Thyroid gland (tissue), 4 donors: ENCODE measurements at regions not wholly inside any gene's neighbourhood (a gene's known extent, or its start where the extent isn't known, plus 50 kb on each side); places are given as distances from the start of the nearest gene placed in this dataset.

Experiments
- POLR2A ChIP-seq, 2 donors: fragments of 450-650 bp; IDR thresholded peaks; one replicate each; pipeline ENCODE4 v1.6.1; 2017; ENCODE audit warnings: antibody characterized with exemption in 2 of 2, mild to moderate bottlenecking in 2 of 2, moderate library complexity in 1 of 2
- TF ChIP-seq, protein P1 (sequence below), 6 experiments: fragments of 200-600 bp in 3 of 6; fragments of 450-650 bp in 3 of 6; sonication (generic) in 3 of 6; IDR thresholded peaks; one replicate each; pipeline ENCODE4 v1.5.1; 2016 to 2019; ENCODE audit warnings: antibody characterized with exemption in 6 of 6, mild to moderate bottlenecking in 2 of 6, inconsistent platforms in 1 of 6, moderate library complexity in 1 of 6

DNA sequence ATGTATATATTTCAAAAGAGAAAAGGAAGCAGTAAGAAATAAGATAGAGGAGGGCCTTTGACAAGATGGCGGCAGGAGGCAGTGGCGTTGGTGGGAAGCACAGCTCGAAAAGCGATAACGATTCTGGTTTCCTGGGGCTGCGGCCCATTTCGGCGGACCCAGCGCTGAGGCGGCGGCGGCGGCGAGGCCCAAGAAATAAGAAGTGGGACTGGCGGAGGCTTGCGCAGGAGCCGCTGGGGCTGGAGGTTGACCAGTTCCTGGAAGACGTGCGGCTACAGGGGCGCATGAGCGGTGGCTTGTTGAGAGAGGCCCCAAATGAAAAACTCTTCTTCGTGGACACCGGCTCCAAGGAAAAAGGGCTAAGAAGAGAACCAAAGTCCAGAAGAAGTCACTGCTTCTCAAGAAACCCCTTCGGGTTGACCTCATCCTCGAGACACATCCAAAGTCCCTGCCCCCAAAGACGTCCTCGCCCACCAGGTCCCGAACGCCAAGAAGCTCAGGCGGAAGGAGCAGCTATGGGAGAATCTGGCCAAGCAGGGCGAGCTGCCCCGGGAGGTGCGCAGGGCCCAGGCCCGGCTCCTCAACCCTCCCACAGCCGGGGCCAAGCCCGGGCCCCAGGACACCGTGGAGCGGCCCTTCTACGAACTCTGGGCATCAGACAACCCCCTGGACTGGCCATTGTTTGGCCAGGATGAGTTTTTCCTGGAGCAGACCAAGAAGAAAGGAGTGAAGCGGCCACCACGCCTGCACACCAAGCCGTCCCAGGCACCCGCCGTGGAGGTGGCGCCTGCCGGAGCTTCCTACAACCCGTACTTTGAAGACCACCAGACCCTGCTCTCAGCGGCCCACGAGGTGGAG, 624.3 kb downstream of the MCTP2 start:
- TF ChIP-seq, protein P1, sequence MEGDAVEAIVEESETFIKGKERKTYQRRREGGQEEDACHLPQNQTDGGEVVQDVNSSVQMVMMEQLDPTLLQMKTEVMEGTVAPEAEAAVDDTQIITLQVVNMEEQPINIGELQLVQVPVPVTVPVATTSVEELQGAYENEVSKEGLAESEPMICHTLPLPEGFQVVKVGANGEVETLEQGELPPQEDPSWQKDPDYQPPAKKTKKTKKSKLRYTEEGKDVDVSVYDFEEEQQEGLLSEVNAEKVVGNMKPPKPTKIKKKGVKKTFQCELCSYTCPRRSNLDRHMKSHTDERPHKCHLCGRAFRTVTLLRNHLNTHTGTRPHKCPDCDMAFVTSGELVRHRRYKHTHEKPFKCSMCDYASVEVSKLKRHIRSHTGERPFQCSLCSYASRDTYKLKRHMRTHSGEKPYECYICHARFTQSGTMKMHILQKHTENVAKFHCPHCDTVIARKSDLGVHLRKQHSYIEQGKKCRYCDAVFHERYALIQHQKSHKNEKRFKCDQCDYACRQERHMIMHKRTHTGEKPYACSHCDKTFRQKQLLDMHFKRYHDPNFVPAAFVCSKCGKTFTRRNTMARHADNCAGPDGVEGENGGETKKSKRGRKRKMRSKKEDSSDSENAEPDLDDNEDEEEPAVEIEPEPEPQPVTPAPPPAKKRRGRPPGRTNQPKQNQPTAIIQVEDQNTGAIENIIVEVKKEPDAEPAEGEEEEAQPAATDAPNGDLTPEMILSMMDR (IDR thresholded peaks at IDR 0.05): no peak
- TF ChIP-seq POLR2A (IDR thresholded peaks at IDR 0.05): no peak
